Endothelial cell of umbilical vein (primary cell): ENCODE measurements at regions not wholly inside any gene's neighbourhood (a gene's known extent, or its start where the extent isn't known, plus 50 kb on each side); places are given as distances from the start of the nearest gene placed in this dataset.

Source experiments
- BruUV-seq: library from RNA; stranded (reverse); fragments of 400-500 nt; replicated peaks from 2 replicates; lab custom pipeline; 2021; lab: Mats Ljungman, UMichigan
- CTCF ChIA-PET: fragments of 300-600, 350-600 bp; sonication (Branson Sonifier 250); formaldehyde crosslinking; loops from one replicate; lab custom pipeline; 2021; ENCODE audit warnings: antibody characterized with exemption, inconsistent platforms; lab: Charles Lee
- POLR2A ChIA-PET: fragments of 300-600, 350-600 bp; sonication (Branson Sonifier 250); formaldehyde crosslinking; loops from one replicate; lab custom pipeline; 2021; ENCODE audit warnings: antibody characterized with exemption, inconsistent platforms; lab: Charles Lee
- DNase-seq: peaks from one replicate; pipeline ENCODE4 v3.0.0-alpha.2; 2011; ENCODE audit warnings: low read depth, low spot score
- FAIRE-seq: peaks from 2 replicates; lab custom pipeline; 2011; peaks lifted over from hg19 to GRCh38; lab: Jason Lieb, UNC
- H2AFZ ChIP-seq: 2 replicates; pipeline ENCODE4 v1.6.0; 2012; ENCODE audit warnings: low read depth, low read length, control low read depth, inconsistent platforms
- H3K27ac ChIP-seq: 2 replicates; pipeline ENCODE4 v1.5.1; 2011; ENCODE audit warnings: low read depth, mild to moderate bottlenecking, control low read depth, low read length, moderate library complexity; ENCODE audit not compliant: insufficient read depth
- H3K27me3 ChIP-seq, 2 experiments: 2 replicates each; pipeline versions ENCODE4 v1.6.0 to v1.6.1; 2011; ENCODE audit warnings: low read length in 2 of 2, mixed read lengths in 1 of 2; ENCODE audit not compliant: control insufficient read depth in 2 of 2, insufficient read depth in 2 of 2
- H3K36me3 ChIP-seq, 2 experiments: 2 replicates in 1 of 2; 3 replicates in 1 of 2; pipeline ENCODE4 v1.5.1; 2011; ENCODE audit warnings: low read length in 2 of 2, mild to moderate bottlenecking in 1 of 2, moderate library complexity in 1 of 2; ENCODE audit not compliant: control insufficient read depth in 2 of 2, insufficient read depth in 2 of 2; ENCODE audit errors: extremely low read depth in 1 of 2
- H3K4me1 ChIP-seq: 3 replicates; pipeline ENCODE4 v1.5.1; 2011; ENCODE audit warnings: mild to moderate bottlenecking, low read length; ENCODE audit not compliant: control insufficient read depth, insufficient read depth; ENCODE audit errors: extremely low read depth
- H3K4me2 ChIP-seq: 2 replicates; pipeline ENCODE4 v1.6.1; 2011; ENCODE audit warnings: low read length, control low read depth, mixed read lengths; ENCODE audit not compliant: insufficient read depth
- H3K4me3 ChIP-seq, 3 experiments: fragments of 200-600 bp in 1 of 3; sonication (generic), shearing (Covaris generic) in 1 of 3; replicated peaks in 1 of 3; 2 replicates each; pipeline ENCODE4 v1.5.1; 2011 to 2016; ENCODE audit warnings: control low read depth in 3 of 3, low read length in 3 of 3, mild to moderate bottlenecking in 2 of 3, inconsistent platforms in 1 of 3, low read depth in 1 of 3, moderate library complexity in 1 of 3; ENCODE audit not compliant: insufficient read depth in 1 of 3
- H3K79me2 ChIP-seq: 2 replicates; pipeline ENCODE4 v1.6.0; 2012; ENCODE audit warnings: low read length, inconsistent platforms; ENCODE audit not compliant: control insufficient read depth, insufficient read depth
- H3K9ac ChIP-seq: replicated peaks from 2 replicates; pipeline ENCODE3; 2011; ENCODE audit warnings: low read length, control low read depth; ENCODE audit not compliant: insufficient read depth; ENCODE audit errors: extremely low read depth
- H3K9me1 ChIP-seq: replicated peaks from 3 replicates; pipeline ENCODE4 v1.6.0; 2011; ENCODE audit warnings: mild to moderate bottlenecking, low read length; ENCODE audit not compliant: control insufficient read depth, insufficient read depth; ENCODE audit errors: extremely low read depth
- H3K9me3 ChIP-seq: replicated peaks from 2 replicates; pipeline ENCODE4 v1.5.1; 2012; ENCODE audit warnings: low read length, inconsistent platforms; ENCODE audit not compliant: control insufficient read depth, insufficient read depth
- H4K20me1 ChIP-seq: replicated peaks from 2 replicates; pipeline ENCODE3; 2011; ENCODE audit warnings: mild to moderate bottlenecking, low read length; ENCODE audit not compliant: control insufficient read depth, insufficient read depth; ENCODE audit errors: extremely low read depth
- CTCF ChIP-seq, 2 donors: IDR thresholded peaks; 1 replicate in 1 of 2; 2 replicates in 1 of 2; pipeline ENCODE4 v1.5.1; 2011; ENCODE audit warnings: low read length in 2 of 2, mild to moderate bottlenecking in 2 of 2, moderate library complexity in 2 of 2, control low read depth in 1 of 2, inconsistent platforms in 1 of 2, low read depth in 1 of 2; ENCODE audit not compliant: insufficient read depth in 1 of 2; ENCODE audit errors: extremely low read depth in 1 of 2
- EZH2 ChIP-seq: IDR thresholded peaks from 2 replicates; pipeline ENCODE4 v1.6.1; 2012; ENCODE audit warnings: borderline replicate concordance, low read depth, mild to moderate bottlenecking, moderate library complexity, low read length, inconsistent platforms; ENCODE audit not compliant: severe bottlenecking
- FOS ChIP-seq: IDR thresholded peaks from 2 replicates; pipeline ENCODE4 v1.6.1; 2011; ENCODE audit warnings: mild to moderate bottlenecking, low read length, moderate library complexity, borderline replicate concordance; ENCODE audit not compliant: insufficient read depth
- GATA2 ChIP-seq: IDR thresholded peaks from 2 replicates; pipeline ENCODE4 v1.7.0; 2011; ENCODE audit warnings: low read depth, mild to moderate bottlenecking, moderate library complexity, mixed read lengths, low read length; ENCODE audit not compliant: insufficient read length, insufficient read depth
- JUN ChIP-seq: IDR thresholded peaks from 2 replicates; pipeline ENCODE4 v1.6.1; 2011; ENCODE audit warnings: borderline replicate concordance, low read depth; ENCODE audit not compliant: insufficient read length, insufficient read depth
- MYC ChIP-seq: IDR thresholded peaks from one replicate; pipeline ENCODE4 v1.6.1; 2011; ENCODE audit warnings: mild to moderate bottlenecking, low read depth, low read length
- POLR2A ChIP-seq: IDR thresholded peaks from 2 replicates; pipeline ENCODE4 v1.6.1; 2012; ENCODE audit warnings: low read depth, mild to moderate bottlenecking, control low read depth, low read length
- POLR2AphosphoS5 ChIP-seq: IDR thresholded peaks from 2 replicates; pipeline ENCODE4 v1.6.1; 2012; ENCODE audit warnings: low read depth, mild to moderate bottlenecking, control low read depth, low read length, moderate library complexity; ENCODE audit not compliant: insufficient read depth
- dilution Hi-C: fragments of 300-500 bp; cut with MboI; formaldehyde crosslinking; loops from one replicate; pipeline ENCODE4 v1.15.0; 2019; ENCODE audit warnings: low sequenced_read_pairs; ENCODE audit not compliant: extremely low pct_ligation_motif_present
- intact Hi-C: fragments of 100-400 bp; cut with micrococcal nuclease; formaldehyde crosslinking; loops from one replicate; pipeline ENCODE4 v1.10.0; 2022
- TF ChIP-seq, protein P1 (sequence below): IDR thresholded peaks from 2 replicates; pipeline ENCODE4 v1.6.1; 2011; ENCODE audit not compliant: insufficient read depth, insufficient read length

GRCh38 chr12:76708296-76708695, 55.6 kb upstream of the ZDHHC17 start:
- Histone ChIP-seq H3K79me2 (no peaks in the 10 kb centered on the region), H2AFZ (no peak overlapping the region), H3K9me3 (no peaks in the 10 kb centered on the region), H3K9me1 (no peaks in the 10 kb centered on the region), H3K4me3 (no peak overlapping the region), H3K4me1 (peaks cover 3% of the 10 kb centered on the region), H3K9ac (no peak overlapping the region), H4K20me1 (no peaks in the 10 kb centered on the region), H3K4me2 (no peak overlapping the region), H3K27ac (no peak overlapping the region), H3K36me3 (no peaks in the 10 kb centered on the region), H3K27me3 (peaks cover 0 to 3% of the 10 kb centered on the region in 2 experiments)
- POLR2A ChIA-PET = interaction anchor here (0.6 kb wide), 1 partner anchor 64 kb away, joined by 5 read pairs; no protein-coding TSS in a partner anchor
- DNase-seq = no peak
- CTCF ChIA-PET = interaction anchor here (2.1 kb wide), 1 partner anchor 21 kb away, joined by 5 read pairs; no protein-coding TSS in a partner anchor
- no peak for TF ChIP-seq GATA2
- TF ChIP-seq JUN = no peak
- TF ChIP-seq, protein P1, sequence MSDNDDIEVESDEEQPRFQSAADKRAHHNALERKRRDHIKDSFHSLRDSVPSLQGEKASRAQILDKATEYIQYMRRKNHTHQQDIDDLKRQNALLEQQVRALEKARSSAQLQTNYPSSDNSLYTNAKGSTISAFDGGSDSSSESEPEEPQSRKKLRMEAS = no peak
- no peak for TF ChIP-seq CTCF (IDR thresholded peaks at IDR 0.05; ENCODE audit: extremely low read depth in 1 of 2, insufficient read depth in 1 of 2, low read depth in 1 of 2, low read length in 2 of 2)
- dilution Hi-C loops = no loop called here
- intact Hi-C loops = no loop called here
- FAIRE-seq = no peak
- BruUV-seq = no TSS peak

GRCh38 chr12:76711241-76711640, 52.7 kb upstream of the ZDHHC17 start:
- peaks cover 3% of the 10 kb centered on the region for H3K4me1 ChIP-seq
- no peak for DNase-seq
- no peaks in the 10 kb centered on the region for H3K27me3 ChIP-seq
- no peaks in the 10 kb centered on the region for H3K9me3 ChIP-seq
- no peak for FAIRE-seq
- H3K79me2 ChIP-seq = no peaks in the 10 kb centered on the region
- no peaks in the 10 kb centered on the region for H4K20me1 ChIP-seq
- H3K4me2 ChIP-seq = no peak overlapping the region
- dilution Hi-C loops (no loop called here), intact Hi-C loops (no loop called here)
- no peaks in the 10 kb centered on the region for H3K9me1 ChIP-seq
- TF ChIP-seq GATA2 (no peak), CTCF (IDR thresholded peaks at IDR 0.05; ENCODE audit: extremely low read depth in 1 of 2, insufficient read depth in 1 of 2, low read depth in 1 of 2, low read length in 2 of 2) (no peak), JUN (no peak), POLR2A (no peak), MYC (no peak), FOS (no peak), EZH2 (no peak), POLR2AphosphoS5 (no peak)
- TF ChIP-seq, protein P1 = no peak
- no TSS peak for BruUV-seq
- ChIA-PET CTCF (interaction anchor here (1.7 kb wide), 1 partner anchor 10 kb away, joined by 4 read pairs; no protein-coding TSS in a partner anchor), POLR2A (no interaction called here)
- no peak overlapping the region for H3K27ac ChIP-seq
- H2AFZ ChIP-seq = no peak overlapping the region
- no peaks in the 10 kb centered on the region for H3K36me3 ChIP-seq
- H3K9ac ChIP-seq = no peak overlapping the region
- no peak overlapping the region for H3K4me3 ChIP-seq
